KMS-11 (cell line): ENCODE measurements at regions not wholly inside any gene's neighbourhood (a gene's known extent, or its start where the extent isn't known, plus 50 kb on each side); places are given as distances from the start of the nearest gene placed in this dataset.

Experiments
- H2AFZ ChIP-seq: fragments of 200-600 bp; sonication (generic); 2 replicates; pipeline ENCODE4 v1.6.1; 2016; ENCODE audit warnings: antibody characterized with exemption, mixed run types, low read depth
- H3K27ac ChIP-seq: fragments of 200-600 bp; sonication (generic); 2 replicates; pipeline ENCODE4 v1.6.1; 2016; ENCODE audit warnings: mild to moderate bottlenecking, mixed run types
- H3K27me3 ChIP-seq: fragments of 200-600 bp; sonication (generic); 2 replicates; pipeline ENCODE4 v1.6.1; 2017; ENCODE audit warnings: mild to moderate bottlenecking, low read depth, mixed run types, moderate library complexity; ENCODE audit not compliant: insufficient read depth
- H3K36me3 ChIP-seq: fragments of 200-600 bp; sonication (generic); 2 replicates; pipeline ENCODE4 v1.6.1; 2017; ENCODE audit warnings: mild to moderate bottlenecking, mixed run types; ENCODE audit not compliant: insufficient read depth
- H3K4me1 ChIP-seq: fragments of 200-600 bp; sonication (generic); 2 replicates; pipeline ENCODE4 v1.6.1; 2016; ENCODE audit warnings: mild to moderate bottlenecking, low read depth, mixed run types; ENCODE audit not compliant: poor library complexity, severe bottlenecking
- H3K4me2 ChIP-seq: fragments of 200-600 bp; sonication (generic); 2 replicates; pipeline ENCODE4 v1.7.0; 2016; ENCODE audit warnings: mild to moderate bottlenecking, mixed run types
- H3K4me3 ChIP-seq: fragments of 200-600 bp; sonication (generic); IDR thresholded peaks from 2 replicates; pipeline ENCODE4 v1.6.1; 2017; ENCODE audit warnings: low read depth, low read length, mixed read lengths; ENCODE audit not compliant: insufficient read depth
- H3K79me2 ChIP-seq: fragments of 200-600 bp; sonication (generic); 2 replicates; pipeline ENCODE4 v1.6.1; 2016; ENCODE audit warnings: low read depth, mixed run types; ENCODE audit not compliant: insufficient read depth
- H3K9ac ChIP-seq: fragments of 200-600 bp; sonication (generic); 2 replicates; pipeline ENCODE4 v1.6.1; 2016; ENCODE audit warnings: mild to moderate bottlenecking, mixed run types
- H4K20me1 ChIP-seq: fragments of 200-600 bp; sonication (generic); 2 replicates; pipeline ENCODE4 v1.6.1; 2016; ENCODE audit warnings: mild to moderate bottlenecking, mixed run types; ENCODE audit not compliant: insufficient read depth
- TF ChIP-seq, protein P1 (sequence below): fragments of 200-600 bp; sonication (generic); conservative IDR thresholded peaks from 2 replicates; pipeline ENCODE4 v1.6.1; 2017; ENCODE audit warnings: low read depth, mild to moderate bottlenecking, antibody characterized with exemption, low read length, moderate library complexity, mixed read lengths

- Histone ChIP-seq H4K20me1 (no peaks in the 10 kb centered on the region), H3K27me3 (no peaks in the 10 kb centered on the region), H3K4me3 (no peak overlapping the region), H3K36me3 (no peaks in the 10 kb centered on the region), H3K79me2 (no peaks in the 10 kb centered on the region), H3K27ac (no peak overlapping the region), H2AFZ (no peak overlapping the region), H3K4me2 (no peak overlapping the region), H3K4me1 (no peaks in the 10 kb centered on the region), H3K9ac (no peak overlapping the region)
- TF ChIP-seq, protein P1, sequence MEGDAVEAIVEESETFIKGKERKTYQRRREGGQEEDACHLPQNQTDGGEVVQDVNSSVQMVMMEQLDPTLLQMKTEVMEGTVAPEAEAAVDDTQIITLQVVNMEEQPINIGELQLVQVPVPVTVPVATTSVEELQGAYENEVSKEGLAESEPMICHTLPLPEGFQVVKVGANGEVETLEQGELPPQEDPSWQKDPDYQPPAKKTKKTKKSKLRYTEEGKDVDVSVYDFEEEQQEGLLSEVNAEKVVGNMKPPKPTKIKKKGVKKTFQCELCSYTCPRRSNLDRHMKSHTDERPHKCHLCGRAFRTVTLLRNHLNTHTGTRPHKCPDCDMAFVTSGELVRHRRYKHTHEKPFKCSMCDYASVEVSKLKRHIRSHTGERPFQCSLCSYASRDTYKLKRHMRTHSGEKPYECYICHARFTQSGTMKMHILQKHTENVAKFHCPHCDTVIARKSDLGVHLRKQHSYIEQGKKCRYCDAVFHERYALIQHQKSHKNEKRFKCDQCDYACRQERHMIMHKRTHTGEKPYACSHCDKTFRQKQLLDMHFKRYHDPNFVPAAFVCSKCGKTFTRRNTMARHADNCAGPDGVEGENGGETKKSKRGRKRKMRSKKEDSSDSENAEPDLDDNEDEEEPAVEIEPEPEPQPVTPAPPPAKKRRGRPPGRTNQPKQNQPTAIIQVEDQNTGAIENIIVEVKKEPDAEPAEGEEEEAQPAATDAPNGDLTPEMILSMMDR = no peak
Observed at GRCh38 chr6:15008269-15008668, 237.6 kb upstream of the JARID2 start.

- Histone ChIP-seq H3K27ac (no peak overlapping the region), H3K36me3 (no peaks in the 10 kb centered on the region), H3K9ac (no peak overlapping the region), H3K4me3 (no peak overlapping the region), H3K27me3 (no peaks in the 10 kb centered on the region), H3K4me2 (no peak overlapping the region), H3K4me1 (no peaks in the 10 kb centered on the region), H4K20me1 (no peaks in the 10 kb centered on the region), H2AFZ (no peak overlapping the region), H3K79me2 (no peaks in the 10 kb centered on the region)
- TF ChIP-seq, protein P1 = no peak
Observed at GRCh38 chr6:15014958-15015357, 230.9 kb upstream of the JARID2 start.

- Histone ChIP-seq H3K79me2 (no peaks in the 10 kb centered on the region), H3K36me3 (no peaks in the 10 kb centered on the region), H3K4me1 (no peaks in the 10 kb centered on the region), H3K9ac (no peak overlapping the region), H4K20me1 (no peaks in the 10 kb centered on the region), H3K4me2 (no peak overlapping the region), H3K27me3 (no peaks in the 10 kb centered on the region), H2AFZ (no peak overlapping the region), H3K27ac (no peak overlapping the region), H3K4me3 (no peak overlapping the region)
- TF ChIP-seq, protein P1 = no peak
Observed at GRCh38 chr6:15016813-15017212, 229.1 kb upstream of the JARID2 start.

GRCh38 chr6:15017261-15017660 is 228.6 kb upstream of the JARID2 start:
- H2AFZ ChIP-seq = no peak overlapping the region
- TF ChIP-seq, protein P1 = no peak
- no peaks in the 10 kb centered on the region for H3K4me1 ChIP-seq
- H3K27me3 ChIP-seq = no peaks in the 10 kb centered on the region
- H3K79me2 ChIP-seq = no peaks in the 10 kb centered on the region
- H3K36me3 ChIP-seq = no peaks in the 10 kb centered on the region
- H4K20me1 ChIP-seq = no peaks in the 10 kb centered on the region
- H3K27ac ChIP-seq = no peak overlapping the region
- H3K9ac ChIP-seq = no peak overlapping the region
- H3K4me2 ChIP-seq = no peak overlapping the region
- H3K4me3 ChIP-seq = no peak overlapping the region
